ENCODE measurements at regions not wholly inside any gene's neighbourhood (a gene's known extent, or its start where the extent isn't known, plus 50 kb on each side); places are given as distances from the start of the nearest gene placed in this dataset.

DNA sequence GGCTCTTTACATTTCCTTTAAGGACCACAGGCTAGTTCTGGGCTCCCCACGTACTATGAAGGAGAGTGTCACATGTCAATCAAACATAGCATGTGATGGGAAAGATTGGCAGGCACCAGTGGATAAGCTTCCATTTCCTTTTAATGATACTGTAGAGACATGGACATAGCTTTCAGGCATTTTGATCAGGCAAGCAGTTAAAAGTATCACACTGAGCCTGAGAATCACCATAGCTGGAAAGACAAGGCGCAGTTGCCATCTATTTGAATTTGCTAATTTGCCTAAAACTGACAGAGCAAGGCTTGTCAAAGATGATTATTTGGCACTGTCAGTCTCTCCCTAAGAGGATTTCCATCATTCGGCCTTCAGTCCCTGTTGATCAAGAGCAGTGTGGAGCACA lies 263.4 kb upstream of the TAC1 start:
- Histone ChIP-seq H3K4ac (ENCODE audit: low read depth, low read length) (no peak overlapping the region), H4K8ac (replicated peaks; ENCODE audit: insufficient read length, low read depth, low read length) (no peak overlapping the region), H3K4me2 (ENCODE audit: insufficient read depth, insufficient read length, low read length) (no peak overlapping the region), H3K27me3 (ENCODE audit: insufficient read depth, low read length) (no peaks in the 10 kb centered on the region), H3K4me1 (ENCODE audit: insufficient read depth, low read length) (no peaks in the 10 kb centered on the region; the same call in 1 of the 2 replicates), H3K18ac (ENCODE audit: insufficient read length, low read depth, low read length) (no peak overlapping the region), H3K79me2 (ENCODE audit: insufficient read depth, low read length) (no peaks in the 10 kb centered on the region), H4K91ac (ENCODE audit: insufficient read length, low read depth, low read length) (no peak overlapping the region), H2BK15ac (ENCODE audit: low read depth, low read length) (no peak overlapping the region), H2AK5ac (ENCODE audit: insufficient read length, low read length) (no peak overlapping the region), H3K56ac (ENCODE audit: insufficient read length, low read depth, low read length) (no peak overlapping the region), H4K5ac (ENCODE audit: insufficient read length, low read depth, low read length) (no peak overlapping the region), H2BK12ac (ENCODE audit: insufficient read length, low read depth, low read length) (no peak overlapping the region), H3K9ac (ENCODE audit: extremely low read depth, insufficient read length, low read length) (no peak overlapping the region), H3K23ac (ENCODE audit: insufficient read length, low read depth, low read length) (no peak overlapping the region), H3K9me3 (ENCODE audit: control insufficient read depth, low read depth, low read length) (no peaks in the 10 kb centered on the region), H3K27ac (ENCODE audit: insufficient read length, low read depth, low read length) (no peak overlapping the region), H3K23me2 (ENCODE audit: insufficient read length, low read depth, low read length, poor library complexity, severe bottlenecking) (no peaks in the 10 kb centered on the region), H3K14ac (ENCODE audit: insufficient read depth, low read length) (no peak overlapping the region), H3T11ph (ENCODE audit: low read length) (no peak overlapping the region), H2BK5ac (ENCODE audit: insufficient read length, low read length) (no peak overlapping the region), H2BK20ac (ENCODE audit: low read depth, low read length, poor library complexity, severe bottlenecking) (no peak overlapping the region), H2BK120ac (ENCODE audit: low read depth, low read length, poor library complexity, severe bottlenecking) (no peak overlapping the region), H3K79me1 (ENCODE audit: insufficient read depth, low read depth, low read length, poor library complexity, severe bottlenecking) (no peaks in the 10 kb centered on the region), H2AFZ (ENCODE audit: low read length) (no peak overlapping the region), H4K20me1 (ENCODE audit: control insufficient read depth, insufficient read depth, insufficient read length) (no peaks in the 10 kb centered on the region)
- H3K27ac Mint-ChIP-seq, result no peak overlapping the region
- H3K36me3 Mint-ChIP-seq (ENCODE audit: insufficient read depth in 1 of 3, low read depth in 3 of 3), result no peaks in the 10 kb centered on the region
- TF ChIP-seq, protein P1, sequence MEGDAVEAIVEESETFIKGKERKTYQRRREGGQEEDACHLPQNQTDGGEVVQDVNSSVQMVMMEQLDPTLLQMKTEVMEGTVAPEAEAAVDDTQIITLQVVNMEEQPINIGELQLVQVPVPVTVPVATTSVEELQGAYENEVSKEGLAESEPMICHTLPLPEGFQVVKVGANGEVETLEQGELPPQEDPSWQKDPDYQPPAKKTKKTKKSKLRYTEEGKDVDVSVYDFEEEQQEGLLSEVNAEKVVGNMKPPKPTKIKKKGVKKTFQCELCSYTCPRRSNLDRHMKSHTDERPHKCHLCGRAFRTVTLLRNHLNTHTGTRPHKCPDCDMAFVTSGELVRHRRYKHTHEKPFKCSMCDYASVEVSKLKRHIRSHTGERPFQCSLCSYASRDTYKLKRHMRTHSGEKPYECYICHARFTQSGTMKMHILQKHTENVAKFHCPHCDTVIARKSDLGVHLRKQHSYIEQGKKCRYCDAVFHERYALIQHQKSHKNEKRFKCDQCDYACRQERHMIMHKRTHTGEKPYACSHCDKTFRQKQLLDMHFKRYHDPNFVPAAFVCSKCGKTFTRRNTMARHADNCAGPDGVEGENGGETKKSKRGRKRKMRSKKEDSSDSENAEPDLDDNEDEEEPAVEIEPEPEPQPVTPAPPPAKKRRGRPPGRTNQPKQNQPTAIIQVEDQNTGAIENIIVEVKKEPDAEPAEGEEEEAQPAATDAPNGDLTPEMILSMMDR (conservative IDR thresholded peaks at IDR 0.05), result no peak
- H3K4me3 Mint-ChIP-seq, result no peak overlapping the region
- DNase-seq, result no peak
- no CpG with 5 or more reads among the region's 3 CpGs for WGBS (ENCODE audit: extremely low coverage, insufficient read length, low lambda C conversion rate)
- H3K9me3 Mint-ChIP-seq, result peaks cover 0 to 3% of the 10 kb centered on the region in 2 experiments; a peak in 1 of 5 replicates
- no peaks in the 10 kb centered on the region for H3K27me3 Mint-ChIP-seq (ENCODE audit: low read depth)
- H3K4me1 Mint-ChIP-seq, result peaks cover 6 to 10% of the 10 kb centered on the region in 2 experiments
